HG03097 (cell line): ENCODE measurements at regions not wholly inside any gene's neighbourhood (a gene's known extent, or its start where the extent isn't known, plus 50 kb on each side); places are given as distances from the start of the nearest gene placed in this dataset.

Source experiments
- ATAC-seq: cut with Tn5 transposase; IDR thresholded peaks from one replicate; pipeline ENCODE4 v1.9.1; 2021; ENCODE audit not compliant: unreplicated experiment, low FRiP score

DNA sequence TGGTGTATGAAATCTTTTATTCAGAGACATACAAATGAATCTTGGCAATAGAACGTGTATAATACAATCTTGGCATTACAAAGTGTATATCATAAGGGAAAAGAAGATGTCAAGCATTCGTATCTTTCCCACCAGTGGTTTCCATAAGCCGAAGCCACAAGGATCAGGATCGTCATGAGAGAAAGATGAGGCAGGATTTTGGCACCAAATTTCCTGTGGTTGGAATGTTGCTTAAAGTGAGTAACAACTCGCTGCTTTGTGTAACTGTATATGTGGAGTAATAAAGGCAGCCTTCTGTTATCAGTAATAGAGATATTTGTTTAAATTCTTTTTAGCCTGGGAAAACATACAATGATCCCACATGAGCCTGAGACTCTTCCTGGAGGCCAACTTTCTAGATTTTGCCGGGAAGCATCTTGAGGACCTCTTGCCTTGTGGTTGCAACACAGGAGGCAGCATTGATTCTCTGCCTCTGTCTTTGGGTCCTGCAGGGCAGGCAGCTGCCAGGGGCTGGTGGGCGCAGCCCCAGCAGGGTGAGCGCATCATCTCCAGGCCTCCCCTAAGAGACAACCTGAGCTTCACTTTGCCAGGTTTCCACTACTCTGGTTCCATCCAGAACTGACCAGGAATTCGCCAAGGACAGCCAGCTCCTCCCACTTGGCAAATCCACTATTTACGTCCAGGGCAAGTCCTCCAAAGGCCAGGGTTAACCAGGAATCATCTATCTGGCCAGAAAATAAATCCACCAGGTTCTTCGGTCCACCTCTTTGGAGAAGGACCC, 230.9 kb upstream of the SULF2 start:
- no peak for ATAC-seq

GRCh38 chr20:48015141-48015910, 230.0 kb upstream of the SULF2 start:
- no peak for ATAC-seq

DNA sequence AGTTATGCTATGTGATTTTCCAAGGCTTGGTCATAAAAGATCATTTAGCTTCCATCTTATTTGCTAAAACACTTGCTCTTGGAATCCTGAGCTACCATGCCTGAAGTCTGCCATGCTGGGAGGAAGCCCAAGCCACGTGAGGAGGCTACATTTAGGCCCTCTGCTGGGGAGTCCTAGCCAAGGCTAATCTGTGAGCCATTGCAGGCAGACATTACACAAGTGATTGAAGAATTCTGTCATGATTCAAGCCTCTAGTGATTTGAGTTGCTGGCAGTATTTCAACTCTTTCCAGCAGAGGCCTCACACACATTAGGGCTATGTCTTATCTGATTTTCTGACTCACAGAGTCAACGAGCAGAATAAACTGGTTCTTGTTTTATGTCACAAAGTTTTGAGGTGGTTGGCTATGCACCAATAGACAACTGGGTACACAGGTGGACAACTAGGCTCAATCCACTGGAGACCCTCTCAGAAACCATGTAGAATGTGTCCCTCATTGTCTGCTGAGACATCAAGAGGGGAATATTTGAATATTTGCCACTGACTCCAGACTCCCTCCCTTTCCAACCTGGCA, 227.2 kb upstream of the SULF2 start:
- no peak for ATAC-seq

DNA sequence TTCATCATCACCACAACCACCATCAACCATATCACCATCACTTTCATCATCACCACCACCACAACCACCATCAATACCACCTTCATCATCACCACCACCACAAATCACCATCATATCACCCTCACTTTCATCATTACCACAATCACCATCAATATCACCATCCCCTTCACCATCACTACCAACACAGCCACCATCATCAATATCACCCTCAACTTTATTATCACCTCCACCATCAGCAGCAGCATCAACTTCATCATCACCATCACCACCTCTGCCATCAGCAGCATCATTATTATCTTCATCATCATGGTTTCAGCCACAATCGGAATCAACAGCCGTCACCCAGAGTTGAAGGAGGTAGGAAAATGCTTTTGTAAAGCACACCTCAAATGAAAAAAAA, 225.7 kb upstream of the SULF2 start:
- no peak for ATAC-seq

DNA sequence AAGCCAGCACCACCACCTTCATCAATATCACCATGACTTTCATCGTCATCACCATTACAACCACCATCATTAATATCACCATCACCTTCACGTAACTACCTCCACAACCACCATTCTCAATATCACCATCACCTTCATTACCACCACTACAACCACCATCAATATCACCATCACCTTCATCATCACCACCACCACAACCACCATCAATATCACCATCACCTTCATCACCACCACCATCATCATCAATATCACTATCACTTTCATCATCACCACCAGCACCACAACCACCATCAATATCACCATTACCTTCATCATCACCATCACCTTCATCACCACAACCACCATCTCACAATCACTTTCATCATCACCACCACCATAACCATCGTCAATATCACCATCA, 225.3 kb upstream of the SULF2 start:
- ATAC-seq = no peak

- ATAC-seq = no peak
Observed at GRCh38 chr20:48008850-48009515, 223.7 kb upstream of the SULF2 start.

DNA sequence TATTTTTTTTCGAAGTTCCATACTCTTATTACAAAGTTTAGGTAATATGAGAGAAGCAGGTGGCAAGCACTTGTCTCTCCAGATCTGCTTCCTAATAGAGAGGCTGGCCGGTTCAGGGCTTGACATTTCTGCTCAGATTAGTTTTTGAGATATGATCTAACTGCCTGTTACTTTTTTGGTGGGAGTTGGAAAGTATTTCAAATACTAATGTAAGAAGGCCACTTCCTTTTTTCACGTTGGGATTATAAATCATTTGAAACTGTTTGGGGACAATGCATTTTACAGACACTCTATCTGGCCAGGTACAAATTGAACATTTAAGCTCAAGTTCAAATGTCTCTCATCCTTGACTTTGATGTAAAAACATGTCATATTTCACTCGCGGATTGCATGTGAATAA, 222.1 kb upstream of the SULF2 start:
- no peak for ATAC-seq

- no peak for ATAC-seq
Observed at GRCh38 chr20:48006036-48006833, 221.0 kb upstream of the SULF2 start.

GRCh38 chr20:48003021-48003420, 217.7 kb upstream of the SULF2 start:
- ATAC-seq = no peak

- ATAC-seq = no peak
Observed at GRCh38 chr20:48002517-48002970, 217.3 kb upstream of the SULF2 start.

- ATAC-seq = no peak
Observed at GRCh38 chr20:47999166-47999565, 213.9 kb upstream of the SULF2 start.

- ATAC-seq = no peak
Observed at GRCh38 chr20:47998736-47999135, 213.5 kb upstream of the SULF2 start.

DNA sequence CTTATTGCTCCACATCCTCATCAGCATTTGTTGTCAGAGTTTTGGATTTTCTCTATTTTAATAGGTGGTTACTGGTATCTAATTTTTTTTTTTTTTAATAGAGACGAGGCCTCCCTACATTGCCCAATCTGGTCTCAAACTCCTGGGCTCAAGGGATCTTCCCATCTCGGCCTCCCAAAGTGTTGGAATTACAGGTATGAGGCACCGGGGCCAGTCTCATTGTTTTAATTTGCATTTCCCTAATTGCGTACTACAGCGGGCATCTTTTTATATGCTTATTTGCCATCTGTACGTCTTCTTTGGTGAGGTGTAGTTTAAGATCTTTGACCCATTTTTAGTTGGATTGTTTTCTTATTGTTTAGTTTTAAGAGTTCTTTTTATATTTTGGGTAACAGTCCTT, 210.4 kb upstream of the SULF2 start:
- ATAC-seq = no peak

GRCh38 chr20:47993817-47994216, 208.5 kb upstream of the SULF2 start:
- no peak for ATAC-seq

GRCh38 chr20:47993035-47993755, 207.9 kb upstream of the SULF2 start:
- no peak for ATAC-seq

DNA sequence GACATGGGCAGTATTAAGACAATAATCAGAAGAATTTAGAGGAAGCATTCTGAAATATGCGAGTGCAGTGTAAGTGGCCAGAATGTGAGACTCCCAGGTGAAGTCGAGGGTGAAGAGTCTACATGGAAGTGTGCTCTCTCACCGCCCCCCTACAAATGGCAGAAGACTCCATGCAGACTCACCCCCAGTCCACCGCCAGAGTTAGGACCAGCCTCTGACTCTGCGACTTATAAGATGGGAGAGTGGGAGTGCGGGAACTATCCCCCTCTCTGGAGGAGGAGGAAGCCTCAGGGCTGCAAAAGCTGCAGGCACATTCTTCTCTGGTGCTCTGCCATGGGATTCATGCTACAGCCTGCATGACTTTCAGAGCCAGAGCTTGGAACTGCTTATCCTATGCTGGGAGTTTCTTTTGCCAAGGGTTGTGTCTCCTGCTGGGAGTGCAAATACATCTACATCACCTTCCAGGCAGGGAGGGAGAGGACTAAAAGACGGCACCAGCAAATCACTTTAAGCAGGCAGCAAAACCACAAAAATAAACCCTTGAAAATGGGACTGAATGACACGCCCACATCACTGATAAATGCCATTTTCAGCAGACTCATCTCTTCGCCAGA, 206.7 kb upstream of the SULF2 start:
- ATAC-seq = no peak

GRCh38 chr20:47990507-47991150, 205.3 kb upstream of the SULF2 start:
- ATAC-seq = no peak

DNA sequence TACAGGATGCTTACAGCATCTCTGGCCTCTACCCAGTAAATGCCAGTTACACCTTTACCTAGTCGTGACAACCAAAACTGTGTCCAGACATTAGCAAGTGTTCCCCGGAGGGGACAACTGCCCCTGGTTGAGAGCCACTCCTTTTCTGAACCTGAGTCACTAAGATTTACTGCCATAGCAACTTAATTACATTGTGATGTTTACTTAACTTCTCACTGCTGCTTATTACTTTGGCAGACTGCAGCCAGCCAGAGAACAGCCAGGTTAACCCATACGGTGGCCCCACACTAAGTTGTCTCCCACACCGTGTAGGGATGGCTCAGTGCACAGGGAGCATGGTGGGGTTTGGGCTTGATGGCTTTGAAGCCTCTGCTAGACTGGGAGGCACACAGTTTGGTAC, 204.7 kb upstream of the SULF2 start:
- ATAC-seq = no peak

GRCh38 chr20:47988676-47989075, 203.4 kb upstream of the SULF2 start:
- ATAC-seq = no peak
